ENCODE measurements at regions not wholly inside any gene's neighbourhood (a gene's known extent, or its start where the extent isn't known, plus 50 kb on each side); places are given as distances from the start of the nearest gene placed in this dataset.

DNA sequence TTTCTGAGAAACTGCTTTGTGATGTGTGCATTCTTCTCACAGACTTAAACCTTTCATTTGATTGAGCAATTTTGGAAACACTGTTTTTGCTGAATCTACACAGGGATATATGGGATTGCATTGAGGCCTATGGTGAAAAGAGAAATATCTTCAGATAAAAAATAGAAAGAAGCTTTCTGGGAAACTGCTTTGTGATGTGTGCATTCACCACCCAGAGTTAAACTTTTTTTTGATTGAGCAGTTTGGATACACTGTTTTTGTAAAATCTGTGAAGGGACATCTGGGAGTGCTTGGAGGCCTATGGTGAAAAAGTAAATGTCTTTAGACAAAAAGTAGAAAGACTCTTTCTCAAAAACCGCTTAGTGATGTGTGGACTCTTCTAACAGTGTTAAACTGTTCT lies 1683.8 kb downstream of the UQCRFS1 start:
- no peak overlapping the region for H3K4me3 Mint-ChIP-seq
- H3K36me3 ChIP-seq (ENCODE audit: control insufficient read depth, insufficient read depth, low read length): no peaks in the 10 kb centered on the region
- DNase-seq (no peak), ATAC-seq (ENCODE audit: low read depth in 2 of 2) (no peak)
- H3K4me1 ChIP-seq (ENCODE audit: control insufficient read depth, insufficient read depth, low read length, poor library complexity, severe bottlenecking): no peaks in the 10 kb centered on the region
- H3K4me3 ChIP-seq (ENCODE audit: low read depth, low read length): no peak overlapping the region
- no peak overlapping the region for H3K27ac ChIP-seq (ENCODE audit: insufficient read depth, low read length, poor library complexity, severe bottlenecking)
- no peaks in the 10 kb centered on the region for H3K27me3 Mint-ChIP-seq
- no peaks in the 10 kb centered on the region for H3K36me3 Mint-ChIP-seq
- H3K27me3 ChIP-seq (ENCODE audit: control insufficient read depth, insufficient read depth, low read length): no peaks in the 10 kb centered on the region
- H3K9me3 ChIP-seq (ENCODE audit: control insufficient read depth in 2 of 2, low read length in 2 of 2): peaks cover 47 to 85% of the 10 kb centered on the region in 2 experiments
- peaks cover 0 to 73% (median 20%) of the 10 kb centered on the region in 7 donors for H3K9me3 Mint-ChIP-seq
- no peaks in the 10 kb centered on the region for H3K4me1 Mint-ChIP-seq
- H3K27ac Mint-ChIP-seq: peak overlapping the region in 1 of 3 donors; percentile 71

DNA sequence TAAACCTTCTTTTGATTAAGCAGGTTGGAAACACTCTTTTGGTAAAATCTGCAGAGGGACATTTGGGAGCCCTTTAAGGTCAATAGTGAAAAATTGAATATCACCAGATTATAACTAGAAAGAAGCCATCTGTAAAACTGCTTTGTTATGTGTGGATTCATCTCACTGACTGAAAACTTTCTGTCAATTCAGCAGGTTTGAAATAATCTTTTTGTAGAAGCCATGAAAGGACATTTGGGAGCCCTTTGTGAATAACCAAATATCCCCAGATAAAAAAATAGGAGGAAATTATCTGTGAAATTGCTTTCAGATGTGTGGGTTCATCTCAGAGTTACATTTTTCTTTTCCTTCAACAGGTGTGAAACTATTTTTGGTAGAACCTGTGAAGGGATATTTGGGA lies 1690.7 kb downstream of the UQCRFS1 start:
- H3K9me3 ChIP-seq (ENCODE audit: control insufficient read depth in 2 of 2, low read length in 2 of 2): peaks cover 16 to 56% of the 10 kb centered on the region in 2 experiments
- no peaks in the 10 kb centered on the region for H3K27me3 Mint-ChIP-seq
- H3K36me3 ChIP-seq (ENCODE audit: control insufficient read depth, insufficient read depth, low read length): no peaks in the 10 kb centered on the region
- no peak overlapping the region for H3K4me3 ChIP-seq (ENCODE audit: low read depth, low read length)
- no peak overlapping the region for H3K27ac ChIP-seq (ENCODE audit: insufficient read depth, low read length, poor library complexity, severe bottlenecking)
- H3K9me3 Mint-ChIP-seq: peaks cover 0 to 40% (median 3%) of the 10 kb centered on the region in 7 donors
- no peak overlapping the region for H3K4me3 Mint-ChIP-seq
- ATAC-seq (ENCODE audit: low read depth in 2 of 2): no peak
- no peaks in the 10 kb centered on the region for H3K4me1 ChIP-seq (ENCODE audit: control insufficient read depth, insufficient read depth, low read length, poor library complexity, severe bottlenecking)
- H3K27ac Mint-ChIP-seq: no peak overlapping the region
- no peaks in the 10 kb centered on the region for H3K36me3 Mint-ChIP-seq
- no peaks in the 10 kb centered on the region for H3K4me1 Mint-ChIP-seq
- no peak for DNase-seq
- no peaks in the 10 kb centered on the region for H3K27me3 ChIP-seq (ENCODE audit: control insufficient read depth, insufficient read depth, low read length)

All from CD4-positive, CD25-positive, alpha-beta regulatory T cell (primary cell).